Mucosa of rectum (tissue), 2 donors: ENCODE measurements at regions not wholly inside any gene's neighbourhood (a gene's known extent, or its start where the extent isn't known, plus 50 kb on each side); places are given as distances from the start of the nearest gene placed in this dataset.

Experiments
- H3K27ac ChIP-seq, 2 donors: one replicate each; pipeline ENCODE4 v1.7.0; 2013; ENCODE audit warnings: inconsistent platforms in 2 of 2, low read depth in 2 of 2, low read length in 2 of 2
- H3K27me3 ChIP-seq, 2 donors: one replicate each; pipeline ENCODE4 v1.7.0; 2013; ENCODE audit warnings: low read length in 2 of 2; ENCODE audit not compliant: control insufficient read depth in 2 of 2, insufficient read depth in 2 of 2
- H3K36me3 ChIP-seq, 2 donors: one replicate each; pipeline ENCODE4 v1.7.0; 2013; ENCODE audit warnings: low read length in 2 of 2; ENCODE audit not compliant: control insufficient read depth in 2 of 2, insufficient read depth in 2 of 2
- H3K4me1 ChIP-seq, 2 donors: one replicate each; pipeline ENCODE4 v1.7.0; 2013; ENCODE audit warnings: low read length in 2 of 2, mild to moderate bottlenecking in 1 of 2; ENCODE audit not compliant: control insufficient read depth in 2 of 2, insufficient read depth in 2 of 2
- H3K4me3 ChIP-seq, 2 donors: one replicate each; pipeline ENCODE4 v1.7.0; 2013; ENCODE audit warnings: low read length in 2 of 2
- H3K9ac ChIP-seq, 2 donors: one replicate each; pipeline ENCODE4 v1.7.0; 2013; ENCODE audit warnings: low read length in 2 of 2, low read depth in 1 of 2, mild to moderate bottlenecking in 1 of 2
- H3K9me3 ChIP-seq, 2 donors: one replicate each; pipeline ENCODE4 v1.7.0; 2013; ENCODE audit warnings: low read length in 2 of 2; ENCODE audit not compliant: control insufficient read depth in 2 of 2
- donor health status: healthy.
- donor health status: Normal muscosa, but diverticular disease.

- H3K36me3 ChIP-seq, result no peaks in the 10 kb centered on the region
- no peak overlapping the region for H3K27ac ChIP-seq
- H3K4me1 ChIP-seq, result peaks cover 16 to 33% of the 10 kb centered on the region in 2 donors
- no peak overlapping the region for H3K4me3 ChIP-seq
- no peaks in the 10 kb centered on the region for H3K9me3 ChIP-seq
- no peak overlapping the region for H3K9ac ChIP-seq
- peaks cover 3 to 10% of the 10 kb centered on the region in 2 donors for H3K27me3 ChIP-seq
These were observed 215.2 kb upstream of the MKLN1 start for GRCh38 chr7:131112431-131112830.

- Histone ChIP-seq H3K27ac (no peak overlapping the region), H3K27me3 (no peaks in the 10 kb centered on the region), H3K4me1 (peaks cover 8 to 16% of the 10 kb centered on the region in 2 donors), H3K9ac (no peak overlapping the region), H3K9me3 (no peaks in the 10 kb centered on the region), H3K36me3 (no peaks in the 10 kb centered on the region), H3K4me3 (no peak overlapping the region)
These were observed 212.3 kb upstream of the MKLN1 start for GRCh38 chr7:131115340-131115739.

- H3K9ac ChIP-seq, result no peak overlapping the region
- no peaks in the 10 kb centered on the region for H3K9me3 ChIP-seq
- H3K4me3 ChIP-seq, result no peak overlapping the region
- no peak overlapping the region for H3K27ac ChIP-seq
- no peaks in the 10 kb centered on the region for H3K36me3 ChIP-seq
- H3K4me1 ChIP-seq, result no peaks in the 10 kb centered on the region
- no peaks in the 10 kb centered on the region for H3K27me3 ChIP-seq
These were observed 210.2 kb upstream of the MKLN1 start for GRCh38 chr7:131117439-131117838.

GRCh38 chr7:131119381-131119780, 208.3 kb upstream of the MKLN1 start:
- Histone ChIP-seq H3K9me3 (no peaks in the 10 kb centered on the region), H3K27me3 (no peaks in the 10 kb centered on the region), H3K27ac (no peak overlapping the region), H3K4me1 (no peaks in the 10 kb centered on the region), H3K4me3 (no peak overlapping the region), H3K9ac (no peak overlapping the region), H3K36me3 (no peaks in the 10 kb centered on the region)

- Histone ChIP-seq H3K27ac (no peak overlapping the region), H3K36me3 (no peaks in the 10 kb centered on the region), H3K4me3 (no peak overlapping the region), H3K4me1 (no peaks in the 10 kb centered on the region), H3K9ac (no peak overlapping the region), H3K27me3 (no peaks in the 10 kb centered on the region), H3K9me3 (no peaks in the 10 kb centered on the region)
These were observed 205.3 kb upstream of the MKLN1 start for GRCh38 chr7:131122394-131122793.

- H3K4me1 ChIP-seq, result no peaks in the 10 kb centered on the region
- H3K36me3 ChIP-seq, result no peaks in the 10 kb centered on the region
- H3K27me3 ChIP-seq, result no peaks in the 10 kb centered on the region
- H3K9ac ChIP-seq, result no peak overlapping the region
- peak overlapping the region; percentile 13 for H3K27ac ChIP-seq
- no peaks in the 10 kb centered on the region for H3K9me3 ChIP-seq
- H3K4me3 ChIP-seq, result no peak overlapping the region
These were observed 203.6 kb upstream of the MKLN1 start for GRCh38 chr7:131124001-131124629.

- H3K4me3 ChIP-seq, result no peak overlapping the region
- H3K27me3 ChIP-seq, result no peaks in the 10 kb centered on the region
- H3K4me1 ChIP-seq, result no peaks in the 10 kb centered on the region
- H3K36me3 ChIP-seq, result no peaks in the 10 kb centered on the region
- H3K9me3 ChIP-seq, result no peaks in the 10 kb centered on the region
- no peak overlapping the region for H3K27ac ChIP-seq
- H3K9ac ChIP-seq, result no peak overlapping the region
These were observed 202.8 kb upstream of the MKLN1 start for GRCh38 chr7:131124867-131125266.

- Histone ChIP-seq H3K9ac (no peak overlapping the region), H3K27ac (no peak overlapping the region), H3K4me3 (no peak overlapping the region), H3K27me3 (no peaks in the 10 kb centered on the region), H3K36me3 (no peaks in the 10 kb centered on the region), H3K9me3 (no peaks in the 10 kb centered on the region), H3K4me1 (no peaks in the 10 kb centered on the region)
These were observed 197.4 kb upstream of the MKLN1 start for GRCh38 chr7:131130324-131130723.

GRCh38 chr7:131131012-131131745, 196.5 kb upstream of the MKLN1 start:
- H3K9ac ChIP-seq, result no peak overlapping the region
- H3K4me1 ChIP-seq, result no peaks in the 10 kb centered on the region
- H3K27ac ChIP-seq, result no peak overlapping the region
- H3K4me3 ChIP-seq, result no peak overlapping the region
- no peaks in the 10 kb centered on the region for H3K36me3 ChIP-seq
- no peaks in the 10 kb centered on the region for H3K27me3 ChIP-seq
- no peaks in the 10 kb centered on the region for H3K9me3 ChIP-seq

- H3K27me3 ChIP-seq, result no peaks in the 10 kb centered on the region
- H3K27ac ChIP-seq, result no peak overlapping the region
These were observed 195.8 kb upstream of the MKLN1 start for GRCh38 chr7:131131746-131132431.

More at GRCh38 chr7:131131746-131132431, 195.8 kb upstream of the MKLN1 start:
- H3K9me3 ChIP-seq, result no peaks in the 10 kb centered on the region
- H3K4me1 ChIP-seq, result no peaks in the 10 kb centered on the region
- H3K4me3 ChIP-seq, result no peak overlapping the region
- H3K36me3 ChIP-seq, result no peaks in the 10 kb centered on the region
- no peak overlapping the region for H3K9ac ChIP-seq
